DND-41 (cell line): ENCODE measurements at regions not wholly inside any gene's neighbourhood (a gene's known extent, or its start where the extent isn't known, plus 50 kb on each side); places are given as distances from the start of the nearest gene placed in this dataset.

Source experiments
- ATAC-seq: fragments of 200-7000 bp; cut with Tn5 transposase; 3 replicates; pipeline ENCODE4 v1.9.1; 2021; ENCODE audit warnings: low read depth; ENCODE audit not compliant: insufficient read depth
- DNase-seq: peaks from one replicate; pipeline ENCODE4 v3.0.0-alpha.2; 2020
- H2AFZ ChIP-seq: 2 replicates; pipeline ENCODE4 v1.6.0; 2012; ENCODE audit warnings: low read depth, low read length
- H3K27ac ChIP-seq: 2 replicates; pipeline ENCODE4 v1.5.1; 2012; ENCODE audit warnings: low read length, inconsistent platforms
- H3K27me3 ChIP-seq: fragments of 200-600 bp; sonication (generic); 2 replicates; pipeline ENCODE4 v1.6.0; 2012; ENCODE audit warnings: low read length, mild to moderate bottlenecking, inconsistent platforms; ENCODE audit not compliant: insufficient read depth, poor library complexity
- H3K36me3 ChIP-seq: 2 replicates; pipeline ENCODE4 v1.5.1; 2012; ENCODE audit warnings: low read length, inconsistent platforms; ENCODE audit not compliant: insufficient read depth
- H3K4me1 ChIP-seq: 2 replicates; pipeline ENCODE4 v1.5.1; 2012; ENCODE audit warnings: mild to moderate bottlenecking, low read length; ENCODE audit not compliant: insufficient read depth
- H3K4me2 ChIP-seq: 2 replicates; pipeline ENCODE4 v1.6.0; 2012; ENCODE audit warnings: mild to moderate bottlenecking, moderate library complexity, low read length, inconsistent platforms; ENCODE audit not compliant: insufficient read depth
- H3K4me3 ChIP-seq, 2 experiments: fragments of 200-600 bp in 1 of 2; shearing (Covaris generic) in 1 of 2; 2 replicates each; pipeline ENCODE4 v1.5.1; 2012 to 2016; ENCODE audit warnings: inconsistent platforms in 2 of 2, low read length in 2 of 2, mild to moderate bottlenecking in 2 of 2, low read depth in 1 of 2, moderate library complexity in 1 of 2
- H3K79me2 ChIP-seq: 2 replicates; pipeline ENCODE4 v1.6.0; 2012; ENCODE audit warnings: low read length, inconsistent platforms; ENCODE audit not compliant: insufficient read depth
- H3K9ac ChIP-seq: 2 replicates; pipeline ENCODE4 v1.6.0; 2012; ENCODE audit warnings: low read depth, mild to moderate bottlenecking, inconsistent platforms, low read length, moderate library complexity
- H3K9me3 ChIP-seq: 2 replicates; pipeline ENCODE4 v1.5.1; 2012; ENCODE audit warnings: low read length, moderate library complexity, mild to moderate bottlenecking, inconsistent platforms; ENCODE audit not compliant: insufficient read depth, severe bottlenecking
- H4K20me1 ChIP-seq: 2 replicates; pipeline ENCODE4 v1.6.0; 2012; ENCODE audit warnings: low read length; ENCODE audit not compliant: insufficient read depth
- EZH2 ChIP-seq: IDR thresholded peaks from 3 replicates; pipeline ENCODE4 v1.6.1; 2012; ENCODE audit warnings: borderline replicate concordance, low read depth, mild to moderate bottlenecking, moderate library complexity, low read length, inconsistent platforms; ENCODE audit not compliant: severe bottlenecking
- TF ChIP-seq, protein P1 (sequence below): IDR thresholded peaks from 2 replicates; pipeline ENCODE4 v1.5.1; 2012; ENCODE audit warnings: borderline replicate concordance, low read length, moderate library complexity, mild to moderate bottlenecking; ENCODE audit not compliant: poor library complexity, severe bottlenecking; ENCODE audit errors: extremely low read depth

DNA sequence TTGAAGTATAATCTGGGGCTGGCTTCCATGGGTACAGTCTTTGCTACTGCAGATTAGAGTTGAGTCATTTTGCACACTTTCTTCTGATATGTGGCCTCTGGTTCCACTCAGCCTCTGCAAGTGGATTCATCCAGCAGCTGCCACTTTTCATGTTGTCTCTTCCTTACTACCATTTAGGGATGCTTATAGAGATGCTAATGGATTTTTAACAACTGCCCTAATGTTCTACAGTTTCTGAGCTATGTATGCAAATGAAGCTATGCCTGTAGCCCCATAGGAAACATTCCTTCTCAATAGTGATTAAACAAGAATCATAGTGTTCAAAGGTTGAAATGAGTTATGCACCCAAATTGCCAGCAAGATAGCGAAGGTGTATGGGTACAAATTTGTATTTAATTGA, 456.0 kb upstream of the ITGA1 start:
- no peak for DNase-seq
- Histone ChIP-seq H4K20me1 (no peaks in the 10 kb centered on the region), H3K4me1 (no peaks in the 10 kb centered on the region), H3K79me2 (no peaks in the 10 kb centered on the region), H3K4me3 (no peak overlapping the region), H2AFZ (no peak overlapping the region), H3K27me3 (no peaks in the 10 kb centered on the region), H3K4me2 (no peak overlapping the region), H3K27ac (no peak overlapping the region), H3K36me3 (no peaks in the 10 kb centered on the region), H3K9ac (no peak overlapping the region), H3K9me3 (peaks cover 2% of the 10 kb centered on the region)
- no peak for TF ChIP-seq EZH2
- TF ChIP-seq, protein P1, sequence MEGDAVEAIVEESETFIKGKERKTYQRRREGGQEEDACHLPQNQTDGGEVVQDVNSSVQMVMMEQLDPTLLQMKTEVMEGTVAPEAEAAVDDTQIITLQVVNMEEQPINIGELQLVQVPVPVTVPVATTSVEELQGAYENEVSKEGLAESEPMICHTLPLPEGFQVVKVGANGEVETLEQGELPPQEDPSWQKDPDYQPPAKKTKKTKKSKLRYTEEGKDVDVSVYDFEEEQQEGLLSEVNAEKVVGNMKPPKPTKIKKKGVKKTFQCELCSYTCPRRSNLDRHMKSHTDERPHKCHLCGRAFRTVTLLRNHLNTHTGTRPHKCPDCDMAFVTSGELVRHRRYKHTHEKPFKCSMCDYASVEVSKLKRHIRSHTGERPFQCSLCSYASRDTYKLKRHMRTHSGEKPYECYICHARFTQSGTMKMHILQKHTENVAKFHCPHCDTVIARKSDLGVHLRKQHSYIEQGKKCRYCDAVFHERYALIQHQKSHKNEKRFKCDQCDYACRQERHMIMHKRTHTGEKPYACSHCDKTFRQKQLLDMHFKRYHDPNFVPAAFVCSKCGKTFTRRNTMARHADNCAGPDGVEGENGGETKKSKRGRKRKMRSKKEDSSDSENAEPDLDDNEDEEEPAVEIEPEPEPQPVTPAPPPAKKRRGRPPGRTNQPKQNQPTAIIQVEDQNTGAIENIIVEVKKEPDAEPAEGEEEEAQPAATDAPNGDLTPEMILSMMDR = no peak
- ATAC-seq = no peak

DNA sequence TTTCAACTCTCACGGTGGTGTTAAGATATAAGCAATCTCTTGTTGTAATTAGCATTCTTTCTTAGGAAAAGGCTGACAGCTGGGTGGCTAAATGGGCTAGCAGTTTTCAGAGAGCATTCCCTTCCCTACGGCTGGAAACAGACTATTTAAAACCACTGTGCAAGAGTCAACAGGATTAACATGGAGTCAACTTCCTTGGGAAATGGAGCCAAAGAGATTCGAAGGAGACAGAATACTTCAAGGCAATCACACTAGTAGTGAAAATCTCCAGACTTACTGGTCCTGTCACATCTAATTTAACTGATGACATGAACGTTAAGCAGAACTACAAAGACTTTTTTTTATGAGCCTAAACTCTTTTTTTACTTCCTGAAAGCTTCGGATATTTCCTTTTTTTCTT, 453.3 kb upstream of the ITGA1 start:
- DNase-seq (no peak), ATAC-seq (no peak)
- no peaks in the 10 kb centered on the region for H3K27me3 ChIP-seq
- no peak overlapping the region for H3K4me2 ChIP-seq
- no peak overlapping the region for H3K4me3 ChIP-seq
- peaks cover 2% of the 10 kb centered on the region for H3K9me3 ChIP-seq
- H2AFZ ChIP-seq = no peak overlapping the region
- H3K79me2 ChIP-seq = no peaks in the 10 kb centered on the region
- no peak overlapping the region for H3K27ac ChIP-seq
- H3K4me1 ChIP-seq = no peaks in the 10 kb centered on the region
- no peaks in the 10 kb centered on the region for H4K20me1 ChIP-seq
- TF ChIP-seq, protein P1 = no peak
- TF ChIP-seq EZH2 = no peak
- H3K36me3 ChIP-seq = no peaks in the 10 kb centered on the region
- no peak overlapping the region for H3K9ac ChIP-seq

DNA sequence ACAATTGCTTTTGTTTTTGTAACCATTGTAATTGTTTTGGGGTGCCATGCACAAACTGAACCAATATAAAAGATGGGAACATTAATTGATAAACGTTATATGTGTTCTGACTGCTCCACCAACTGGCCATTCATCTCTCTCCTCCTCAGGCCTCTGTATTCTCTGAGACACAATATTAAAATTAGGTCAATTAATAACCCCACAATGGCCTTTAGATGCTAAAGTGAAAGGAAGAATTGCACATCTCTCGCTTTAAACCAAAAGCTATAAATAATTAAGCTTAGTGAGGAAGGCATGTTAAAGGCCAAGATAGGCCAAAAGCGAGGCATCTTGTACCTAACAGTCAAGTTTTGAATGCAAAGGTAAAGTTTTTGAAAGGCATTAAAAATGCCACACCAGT, 448.4 kb upstream of the ITGA1 start:
- H3K9me3 ChIP-seq = no peaks in the 10 kb centered on the region
- DNase-seq = no peak
- TF ChIP-seq, protein P1 = no peak
- TF ChIP-seq EZH2 = no peak

DNA sequence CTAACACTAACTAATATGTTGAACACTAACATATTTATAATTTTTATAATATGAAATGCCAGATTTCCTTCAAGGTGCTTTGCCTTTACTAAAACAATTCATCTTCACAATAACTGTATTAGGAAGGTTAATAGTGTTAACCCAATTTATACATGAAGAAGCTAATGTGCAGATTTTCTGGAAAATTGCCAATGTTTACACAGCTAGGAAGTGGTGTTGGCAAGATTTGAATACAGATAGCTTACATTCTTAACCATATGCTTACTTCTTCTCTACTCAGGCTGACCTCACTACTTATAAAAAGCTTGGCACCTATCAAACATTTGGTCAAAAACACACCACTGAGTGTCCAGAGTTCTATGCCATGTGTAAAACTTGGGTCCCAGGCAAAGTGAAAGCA, 445.4 kb upstream of the ITGA1 start:
- TF ChIP-seq EZH2 = no peak
- TF ChIP-seq, protein P1 = no peak
- Histone ChIP-seq H3K9me3 (no peaks in the 10 kb centered on the region), H3K4me1 (no peaks in the 10 kb centered on the region; the same call in 1 of the 2 replicates), H3K27me3 (no peaks in the 10 kb centered on the region), H3K27ac (no peak overlapping the region), H3K79me2 (no peaks in the 10 kb centered on the region), H3K4me3 (no peak overlapping the region), H2AFZ (no peak overlapping the region), H3K9ac (no peak overlapping the region), H4K20me1 (no peaks in the 10 kb centered on the region), H3K36me3 (no peaks in the 10 kb centered on the region), H3K4me2 (no peak overlapping the region)
- ATAC-seq (no peak), DNase-seq (no peak)

More for the DNA sequence above, 448.4 kb upstream of the ITGA1 start:
- Histone ChIP-seq H3K9ac (no peak overlapping the region), H3K36me3 (no peaks in the 10 kb centered on the region), H3K27ac (no peak overlapping the region), H3K27me3 (no peaks in the 10 kb centered on the region), H3K4me1 (no peaks in the 10 kb centered on the region; the same call in 1 of the 2 replicates), H4K20me1 (no peaks in the 10 kb centered on the region), H3K4me2 (no peak overlapping the region), H3K79me2 (no peaks in the 10 kb centered on the region), H3K4me3 (no peak overlapping the region), H2AFZ (no peak overlapping the region)
- no peak for ATAC-seq
